GM23338 (cell line): ENCODE measurements at regions not wholly inside any gene's neighbourhood (a gene's known extent, or its start where the extent isn't known, plus 50 kb on each side); places are given as distances from the start of the nearest gene placed in this dataset.

ENCODE experiments used
- ATAC-seq: fragments of 200-7000 bp; cut with Tn5 transposase; 3 replicates; pipeline ENCODE4 v1.9.1; 2020
- DNase-seq: peaks from one replicate; pipeline ENCODE4 v3.0.0-alpha.2; 2015; ENCODE audit warnings: low spot score
- H2AFZ ChIP-seq: fragments of 200-600 bp; sonication (generic); 2 replicates; pipeline ENCODE4 v1.8.0; 2016; ENCODE audit warnings: antibody characterized with exemption, mild to moderate bottlenecking, moderate library complexity
- H3F3A ChIP-seq: fragments of 200-600 bp; sonication (generic); replicated peaks from 2 replicates; pipeline ENCODE4 v1.8.0; 2017; ENCODE audit warnings: antibody characterized with exemption, mixed run types, low read depth
- H3K27ac ChIP-seq: fragments of 200-600 bp; sonication (generic); 2 replicates; pipeline ENCODE4 v1.6.1; 2016; ENCODE audit warnings: low read depth
- H3K27me3 ChIP-seq: fragments of 200-600 bp; sonication (generic); 2 replicates; pipeline ENCODE4 v1.8.0; 2016; ENCODE audit warnings: mild to moderate bottlenecking, mixed run types, moderate library complexity; ENCODE audit not compliant: insufficient read depth
- H3K36me3 ChIP-seq: fragments of 200-600 bp; sonication (generic); 2 replicates; pipeline ENCODE4 v1.8.0; 2016; ENCODE audit warnings: mild to moderate bottlenecking; ENCODE audit not compliant: insufficient read depth
- H3K4me1 ChIP-seq: fragments of 200-600 bp; sonication (generic); 2 replicates; pipeline ENCODE4 v1.8.0; 2016; ENCODE audit warnings: mild to moderate bottlenecking, moderate library complexity; ENCODE audit not compliant: insufficient read depth
- H3K4me2 ChIP-seq: fragments of 200-600 bp; sonication (generic); 2 replicates; pipeline ENCODE4 v1.7.1; 2017; ENCODE audit warnings: mixed run types
- H3K4me3 ChIP-seq: fragments of 200-600 bp; sonication (generic); 2 replicates; pipeline ENCODE4 v1.6.1; 2016; ENCODE audit warnings: mixed run types
- H3K79me2 ChIP-seq: fragments of 200-600 bp; sonication (generic); replicated peaks from 2 replicates; pipeline ENCODE4 v1.8.0; 2017; ENCODE audit warnings: mild to moderate bottlenecking; ENCODE audit not compliant: insufficient read depth
- H3K9me2 ChIP-seq: fragments of 200-600 bp; sonication (generic); 2 replicates; pipeline ENCODE4 v1.8.0; 2017; ENCODE audit not compliant: insufficient read depth
- H4K20me1 ChIP-seq: fragments of 200-600 bp; sonication (generic); replicated peaks from 2 replicates; pipeline ENCODE4 v1.8.0; 2017; ENCODE audit warnings: mild to moderate bottlenecking; ENCODE audit not compliant: insufficient read depth
- H3K27ac Mint-ChIP-seq: 2 replicates; pipeline ENCODE4 v1.8.0; 2020; ENCODE audit warnings: inconsistent platforms, mild to moderate bottlenecking, moderate library complexity, mixed read lengths
- H3K27me3 Mint-ChIP-seq: 3 replicates; pipeline ENCODE4 v1.8.0; 2022; ENCODE audit warnings: low read depth, mild to moderate bottlenecking, moderate library complexity, mixed read lengths, inconsistent platforms; ENCODE audit not compliant: insufficient read depth, poor library complexity
- H3K36me3 Mint-ChIP-seq: 3 replicates; pipeline ENCODE4 v1.8.0; 2021; ENCODE audit warnings: low read depth, mild to moderate bottlenecking, inconsistent platforms, moderate library complexity, mixed read lengths
- H3K4me1 Mint-ChIP-seq: 3 replicates; pipeline ENCODE4 v1.8.0; 2020; ENCODE audit warnings: mild to moderate bottlenecking, inconsistent platforms, mixed read lengths
- H3K4me3 Mint-ChIP-seq: 3 replicates; pipeline ENCODE4 v1.8.0; 2021; ENCODE audit warnings: moderate library complexity, mild to moderate bottlenecking, inconsistent platforms, mixed read lengths
- H3K9me3 Mint-ChIP-seq: 3 replicates; pipeline ENCODE4 v1.8.0; 2020; ENCODE audit warnings: moderate library complexity, mild to moderate bottlenecking, inconsistent platforms, mixed read lengths
- CREB1 ChIP-seq: fragments of 250-450 bp; sonication (Bioruptor Pico); IDR thresholded peaks from 2 replicates; pipeline ENCODE4 v1.5.0; 2020; ENCODE audit warnings: low read depth, mild to moderate bottlenecking, moderate library complexity
- CTCF ChIP-seq, 2 experiments: fragments of 200-600 bp in 1 of 2; sonication (generic) in 1 of 2; conservative IDR thresholded peaks; 2 replicates each; pipeline versions ENCODE4 v1.5.1 to v1.6.1; 2016 to 2017; ENCODE audit warnings: antibody characterized with exemption in 2 of 2, low read depth in 2 of 2, mild to moderate bottlenecking in 2 of 2, moderate library complexity in 1 of 2
- ETS1 ChIP-seq: IDR thresholded peaks from 2 replicates; pipeline ENCODE4 v1.6.1; 2016; ENCODE audit warnings: antibody characterized with exemption
- EZH2 ChIP-seq: fragments of 200-600 bp; sonication (generic); IDR thresholded peaks from one replicate; pipeline ENCODE4 v1.8.0; 2017; ENCODE audit warnings: antibody characterized with exemption, mild to moderate bottlenecking, low read depth; ENCODE audit not compliant: unreplicated experiment
- EZH2phosphoT487 ChIP-seq: fragments of 200-600 bp; sonication (generic); IDR thresholded peaks from one replicate; pipeline ENCODE4 v1.8.1; 2018; ENCODE audit warnings: antibody characterized with exemption; ENCODE audit not compliant: unreplicated experiment
- JUNB ChIP-seq: IDR thresholded peaks from one replicate; pipeline ENCODE4 v1.6.1; 2016; ENCODE audit warnings: antibody characterized with exemption; ENCODE audit not compliant: unreplicated experiment
- NANOG ChIP-seq: IDR thresholded peaks from 2 replicates; pipeline ENCODE4 v1.6.1; 2016; ENCODE audit warnings: antibody characterized with exemption, borderline replicate concordance
- POLR2AphosphoS5 ChIP-seq: IDR thresholded peaks from 2 replicates; pipeline ENCODE4 v1.6.1; 2016; ENCODE audit warnings: antibody characterized with exemption, low read depth
- REST ChIP-seq: IDR thresholded peaks from one replicate; pipeline ENCODE4 v1.6.1; 2018; ENCODE audit warnings: antibody characterized with exemption; ENCODE audit not compliant: unreplicated experiment
- STAT1 ChIP-seq: IDR thresholded peaks from one replicate; pipeline ENCODE4 v1.6.1; 2016; ENCODE audit warnings: antibody characterized with exemption; ENCODE audit not compliant: unreplicated experiment
- ZNF114 ChIP-seq: fragments of 250-450 bp; sonication (Bioruptor Pico); IDR thresholded peaks from 2 replicates; pipeline ENCODE4 v1.5.0; 2020; ENCODE audit warnings: mild to moderate bottlenecking, moderate library complexity
- ZNF331 ChIP-seq: fragments of 250-450 bp; sonication (Bioruptor Pico); IDR thresholded peaks from 2 replicates; pipeline ENCODE4 v1.5.0; 2020; ENCODE audit warnings: low read depth, mild to moderate bottlenecking, moderate library complexity
- ZNF462 ChIP-seq: fragments of 250-450 bp; sonication (Bioruptor Pico); IDR thresholded peaks from 2 replicates; pipeline ENCODE4 v1.5.0; 2020; ENCODE audit warnings: mild to moderate bottlenecking, moderate library complexity

- no peaks in the 10 kb centered on the region for H3K79me2 ChIP-seq
- no peaks in the 10 kb centered on the region for H3K4me1 ChIP-seq
- H3K27ac Mint-ChIP-seq, result 0 out of 2 replicates have a peak overlapping the region, but pooled peaks have one; percentile 36
- H3F3A ChIP-seq, result no peaks in the 10 kb centered on the region
- no peaks in the 10 kb centered on the region for H3K36me3 ChIP-seq
- no peak for ATAC-seq
- no peak overlapping the region for H3K4me3 Mint-ChIP-seq
- H3K27me3 Mint-ChIP-seq, result no peaks in the 10 kb centered on the region
- no peak overlapping the region for H3K27ac ChIP-seq
- H3K4me3 ChIP-seq, result no peak overlapping the region
- H4K20me1 ChIP-seq, result no peaks in the 10 kb centered on the region
- no peaks in the 10 kb centered on the region for H3K9me2 ChIP-seq
- DNase-seq, result no peak
- H2AFZ ChIP-seq, result no peak overlapping the region
- H3K9me3 Mint-ChIP-seq, result peaks cover 5% of the 10 kb centered on the region; the same call in 2 of the 3 replicates
- H3K36me3 Mint-ChIP-seq, result no peaks in the 10 kb centered on the region; the same call in 2 of the 3 replicates
- no peak for TF ChIP-seq CREB1
- no peak for TF ChIP-seq ETS1
- TF ChIP-seq NANOG, result no peak
- no peak for TF ChIP-seq EZH2phosphoT487
- no peak for TF ChIP-seq ZNF462 (CRISPR knock-in tag)
- TF ChIP-seq ZNF114 (CRISPR knock-in tag), result no peak
- TF ChIP-seq EZH2, result no peak
- TF ChIP-seq JUNB, result no peak
- TF ChIP-seq CTCF (conservative IDR thresholded peaks at IDR 0.05; ENCODE audit: low read depth in 2 of 2), result no peak
- no peak for TF ChIP-seq ZNF331
- no peak for TF ChIP-seq STAT1
- TF ChIP-seq REST, result no peak
- no peak for TF ChIP-seq POLR2AphosphoS5
- no peaks in the 10 kb centered on the region for H3K27me3 ChIP-seq
- peaks cover 13% of the 10 kb centered on the region for H3K4me1 Mint-ChIP-seq
- H3K4me2 ChIP-seq, result no peak overlapping the region
Measured at GRCh38 chrX:51408462-51408861, 75.8 kb downstream of the NUDT10 start.
